HFF-Myc (cell line): ENCODE measurements at regions not wholly inside any gene's neighbourhood (a gene's known extent, or its start where the extent isn't known, plus 50 kb on each side); places are given as distances from the start of the nearest gene placed in this dataset.
"Not testable (repeated sequence)": the region's sequence is repeated elsewhere in the genome, so short reads cannot be mapped to it uniquely, and the experiment has no call there.

Experiments
- DNase-seq: peaks from one replicate; pipeline ENCODE4 v3.0.0-alpha.2; 2011; ENCODE audit warnings: low read depth; ENCODE audit errors: extremely low read depth
- H3K4me3 ChIP-seq: replicated peaks from 2 replicates; pipeline ENCODE4 v1.5.1; 2011; ENCODE audit warnings: low read depth, mild to moderate bottlenecking, control low read depth, low read length
- CTCF ChIP-seq: IDR thresholded peaks from 2 replicates; pipeline ENCODE4 v1.5.1; 2012; ENCODE audit warnings: mild to moderate bottlenecking, low read depth, low read length, control low read depth; ENCODE audit errors: missing control alignments

DNA sequence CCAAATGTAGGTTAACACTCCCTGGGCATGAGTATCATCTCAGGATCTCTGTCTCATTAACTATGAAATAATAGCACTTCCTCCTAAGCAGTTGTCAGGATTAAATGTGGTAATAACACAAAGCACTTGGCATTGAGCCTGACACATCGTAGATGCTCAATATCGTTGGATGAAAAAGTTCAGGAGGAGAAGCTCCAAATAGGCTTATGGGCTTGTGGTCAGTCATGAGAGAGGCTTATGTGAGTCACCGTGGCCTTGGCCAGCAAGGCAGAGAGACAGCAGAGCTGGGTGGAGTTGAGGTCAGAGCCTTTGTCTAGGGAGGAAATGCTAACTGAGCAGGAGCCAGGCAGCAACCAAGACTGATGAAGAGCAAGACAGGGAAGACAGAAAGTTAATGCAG lies 68.3 kb upstream of the PPM1B start:
- no peak for TF ChIP-seq CTCF
- DNase-seq: peak; percentile 56
- H3K4me3 ChIP-seq: no peak overlapping the region

GRCh38 chr2:44101246-44101645 lies 67.4 kb upstream of the PPM1B start:
- DNase-seq: no peak
- H3K4me3 ChIP-seq: no peak overlapping the region
- no peak for TF ChIP-seq CTCF

DNA sequence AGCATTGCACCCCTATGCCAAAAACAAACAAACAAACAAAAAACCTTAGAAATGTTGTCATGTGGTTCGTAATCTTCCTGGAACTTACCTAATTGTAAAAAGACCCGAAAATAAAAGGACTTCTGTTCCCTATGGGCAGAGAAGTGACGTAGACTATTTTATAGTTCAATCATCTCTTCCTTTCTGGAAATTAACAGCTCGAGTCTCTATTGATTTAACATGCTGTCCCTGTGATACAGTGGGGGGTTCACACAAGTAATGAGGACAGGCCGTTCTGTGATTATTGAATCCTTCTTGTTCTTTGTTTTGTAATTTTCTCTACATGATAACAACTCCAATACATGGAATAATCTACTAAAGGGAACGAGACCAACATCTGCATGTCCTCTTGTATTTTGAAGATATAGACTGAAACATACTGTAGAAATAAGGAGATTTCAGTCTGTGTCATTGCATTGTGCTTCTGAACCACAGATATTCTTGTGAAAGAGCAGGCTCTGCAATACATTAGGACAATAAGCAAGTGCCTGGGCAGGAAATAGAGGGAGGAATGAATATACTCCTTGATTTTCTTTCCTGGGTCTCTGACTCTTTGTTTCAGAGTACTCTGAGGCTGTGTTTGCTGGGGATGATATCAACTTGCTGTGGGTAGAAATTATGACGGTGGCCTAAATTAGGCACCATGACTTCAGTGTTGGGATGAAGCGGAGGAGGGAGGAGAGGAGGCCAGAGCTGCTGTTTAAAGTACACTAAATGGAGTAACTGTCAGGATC lies 65.7 kb upstream of the PPM1B start:
- H3K4me3 ChIP-seq: no peak overlapping the region
- no peak for TF ChIP-seq CTCF
- DNase-seq: no peak

GRCh38 chr2:44103639-44104038 lies 65.0 kb upstream of the PPM1B start:
- TF ChIP-seq CTCF: no peak
- no peak for DNase-seq

DNA sequence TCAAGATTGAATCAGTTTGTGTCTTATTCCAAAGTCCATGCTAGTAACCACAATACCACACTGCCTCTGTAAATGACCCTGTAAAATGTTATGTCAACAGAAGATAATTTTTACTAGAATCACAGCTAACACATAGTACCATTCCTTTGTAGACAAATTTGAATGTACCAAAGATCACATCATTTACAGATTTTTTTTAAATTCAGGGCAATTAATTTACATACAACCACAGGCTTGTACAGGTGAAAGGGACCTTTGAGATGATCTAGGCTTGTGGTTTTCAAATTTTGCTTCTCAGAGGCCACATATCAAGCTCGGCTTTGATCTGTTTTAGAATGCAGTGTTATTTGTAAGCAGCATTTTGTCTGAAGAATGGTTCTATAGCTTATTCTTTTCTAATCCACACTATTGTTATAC lies 63.8 kb upstream of the PPM1B start:
- H3K4me3 ChIP-seq: no peak overlapping the region
- no peak for DNase-seq
- no peak for TF ChIP-seq CTCF

More at GRCh38 chr2:44103639-44104038, 65.0 kb upstream of the PPM1B start:
- H3K4me3 ChIP-seq: no peak overlapping the region

GRCh38 chr2:44106509-44106908 lies 62.2 kb upstream of the PPM1B start:
- not testable (repeated sequence) for DNase-seq

GRCh38 chr2:44107086-44107740 lies 61.5 kb upstream of the PPM1B start:
- no peak for DNase-seq
- no peak for TF ChIP-seq CTCF
- no peak overlapping the region for H3K4me3 ChIP-seq

More at GRCh38 chr2:44106509-44106908, 62.2 kb upstream of the PPM1B start:
- H3K4me3 ChIP-seq: not testable (repeated sequence)
